Skin of body (tissue), 1 donor: ENCODE measurements at regions not wholly inside any gene's neighbourhood (a gene's known extent, or its start where the extent isn't known, plus 50 kb on each side); places are given as distances from the start of the nearest gene placed in this dataset.
A peak's percentile ranks its signal among the peaks of the same experiment; 100 is the strongest.

Source experiments
- DNase-seq: peaks from one replicate; lab custom pipeline; 2025; lab: John Stamatoyannopoulos, UW

DNA sequence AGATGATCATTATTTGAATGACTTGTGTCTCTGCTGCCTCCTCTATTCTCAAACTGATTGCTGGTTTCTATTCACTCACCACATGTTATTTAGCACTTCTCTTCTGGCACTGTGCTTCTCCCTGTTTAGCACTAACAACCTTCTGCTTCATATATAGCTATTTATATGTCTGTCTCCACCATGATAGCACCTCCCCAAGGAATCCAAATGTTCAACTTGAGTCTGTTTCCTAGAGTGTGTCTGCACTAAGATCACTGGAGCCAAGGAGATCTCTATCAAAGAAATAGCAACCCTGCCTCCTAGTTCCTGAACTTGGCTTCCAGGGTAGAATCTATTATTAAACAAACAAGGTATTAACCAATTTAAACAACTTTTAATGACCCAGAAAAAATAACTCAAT lies 104.5 kb downstream of the CYP26A1 start:
- DNase-seq = peak; percentile 45

DNA sequence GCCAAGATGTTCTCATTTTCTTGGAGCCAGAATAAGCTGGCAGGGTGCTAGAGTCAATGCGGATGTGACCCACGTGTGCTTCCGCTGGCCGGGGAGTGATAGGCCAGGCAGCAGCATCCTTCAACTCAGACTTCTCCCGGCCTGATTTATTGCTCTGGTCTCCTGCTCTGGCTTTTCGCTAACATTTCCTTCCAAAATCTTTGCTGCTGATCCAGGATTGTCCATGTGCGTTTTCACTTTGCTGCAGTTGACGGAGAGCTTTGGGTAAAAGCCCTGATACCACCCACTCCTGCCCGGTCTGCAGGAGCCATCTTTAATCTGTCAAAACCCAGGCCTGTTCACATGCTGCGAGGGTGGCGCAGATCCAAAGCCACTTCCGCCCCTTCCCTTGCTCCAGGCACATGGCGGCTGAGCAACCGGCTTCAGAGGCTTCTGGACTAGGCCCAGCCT lies 106.8 kb downstream of the CYP26A1 start:
- DNase-seq = peak; percentile 61

DNA sequence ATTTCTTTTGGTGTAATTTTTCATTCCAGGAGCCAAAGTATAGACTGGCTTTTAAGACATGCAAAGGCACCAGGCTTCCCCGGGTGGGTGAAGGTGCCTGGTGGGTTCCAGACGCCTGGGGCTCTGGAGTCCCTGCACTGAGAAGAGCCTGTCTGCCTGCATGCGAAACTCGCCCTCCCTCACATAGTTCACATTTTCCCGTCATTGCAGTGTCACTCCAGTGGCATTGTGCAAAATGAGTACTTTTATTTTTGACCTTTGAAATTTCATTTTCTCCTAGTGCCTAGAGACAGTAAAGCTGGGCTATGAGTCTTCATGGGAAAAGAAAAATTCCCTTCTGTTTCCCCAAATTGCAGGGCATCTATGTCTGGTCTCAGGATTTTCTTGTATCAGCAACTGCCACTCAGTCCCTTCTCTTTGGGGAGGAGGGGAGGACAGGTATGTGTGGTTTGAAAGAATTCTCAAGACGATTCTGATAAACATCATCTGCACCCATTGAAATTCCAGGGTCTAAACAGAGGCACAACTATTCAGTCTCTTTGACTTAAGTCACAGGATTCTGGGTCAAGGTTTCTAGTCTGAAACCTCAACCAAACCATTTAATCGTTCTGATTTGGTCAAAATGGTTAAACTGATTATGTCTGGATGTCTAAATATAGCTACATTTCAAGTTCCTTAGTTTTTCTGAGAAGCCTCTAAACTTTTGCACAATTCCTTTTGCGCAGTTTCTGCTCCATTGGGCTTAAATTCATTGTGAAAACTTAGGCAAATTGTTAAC lies 107.8 kb downstream of the CYP26A1 start:
- no peak for DNase-seq

DNA sequence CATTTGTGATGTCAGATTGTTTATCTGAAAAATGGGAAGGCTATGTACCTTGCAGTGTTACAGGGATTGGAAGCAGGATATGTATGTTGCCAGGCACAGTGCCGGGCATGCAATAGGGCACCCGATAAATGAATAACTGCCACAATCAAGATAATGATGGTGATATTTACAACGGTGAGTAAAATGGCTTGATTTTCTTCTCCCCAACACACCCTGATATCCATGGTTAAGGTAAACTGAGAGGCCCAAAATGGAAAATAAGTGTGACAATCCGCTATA lies 108.3 kb downstream of the CYP26A1 start:
- DNase-seq = no peak

DNA sequence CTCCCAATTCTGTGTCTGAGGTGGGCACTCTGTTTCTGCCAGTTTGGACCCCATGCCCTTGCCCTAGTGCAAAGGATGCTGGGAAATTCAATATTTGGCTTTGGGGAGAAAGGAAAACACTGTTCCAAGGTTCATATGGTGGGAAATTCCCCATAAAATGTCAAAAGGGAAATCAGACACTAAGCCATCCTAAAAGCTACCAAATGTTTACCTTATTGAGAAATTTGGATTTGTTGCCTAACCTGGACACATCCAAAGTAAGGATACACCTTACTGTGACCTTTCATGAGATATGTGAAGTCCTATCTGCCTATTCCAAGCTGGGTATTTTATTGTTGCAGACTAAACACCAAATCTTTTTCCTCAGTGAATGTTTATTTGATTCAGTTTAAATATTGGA lies 109.1 kb downstream of the CYP26A1 start:
- DNase-seq = no peak

DNA sequence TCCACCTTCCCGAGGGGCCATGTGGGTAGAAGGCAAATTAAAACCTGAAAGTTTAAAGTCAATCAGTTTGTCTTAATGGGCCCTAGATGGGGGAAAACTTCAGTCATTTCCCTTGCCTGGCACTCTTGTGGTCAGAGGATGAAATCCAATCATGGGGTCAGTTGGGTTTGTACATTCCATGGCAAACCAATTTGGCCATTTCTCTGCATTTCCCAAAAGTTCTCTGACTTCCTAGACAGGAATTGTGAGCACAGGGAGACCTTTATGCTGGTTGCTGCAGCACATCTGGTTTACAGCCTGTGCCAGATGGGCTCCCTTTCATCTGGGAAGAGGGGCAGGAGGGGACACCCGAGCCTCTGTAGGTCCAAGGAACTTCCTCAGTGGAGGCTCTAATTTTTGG lies 113.0 kb downstream of the CYP26A1 start:
- no peak for DNase-seq

DNA sequence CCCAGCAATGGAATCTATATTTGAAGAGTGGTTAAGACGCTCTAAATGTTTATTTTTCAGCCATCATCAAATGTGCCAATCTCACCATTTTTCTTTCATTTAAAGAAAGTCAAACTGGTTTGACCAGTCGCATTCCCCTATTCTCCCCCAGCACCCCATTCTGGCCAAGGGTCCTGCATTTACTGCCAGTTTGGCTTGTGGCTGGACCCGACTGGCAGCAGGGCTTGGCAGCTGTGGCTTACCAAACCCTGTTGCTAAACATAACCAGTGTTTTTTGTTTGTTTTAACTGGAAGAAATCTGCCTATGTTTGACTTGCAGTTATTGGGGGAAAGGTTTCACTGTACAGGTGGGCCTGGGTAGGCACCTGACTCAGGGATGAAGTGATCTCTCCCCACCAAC lies 116.3 kb downstream of the CYP26A1 start:
- DNase-seq = no peak

DNA sequence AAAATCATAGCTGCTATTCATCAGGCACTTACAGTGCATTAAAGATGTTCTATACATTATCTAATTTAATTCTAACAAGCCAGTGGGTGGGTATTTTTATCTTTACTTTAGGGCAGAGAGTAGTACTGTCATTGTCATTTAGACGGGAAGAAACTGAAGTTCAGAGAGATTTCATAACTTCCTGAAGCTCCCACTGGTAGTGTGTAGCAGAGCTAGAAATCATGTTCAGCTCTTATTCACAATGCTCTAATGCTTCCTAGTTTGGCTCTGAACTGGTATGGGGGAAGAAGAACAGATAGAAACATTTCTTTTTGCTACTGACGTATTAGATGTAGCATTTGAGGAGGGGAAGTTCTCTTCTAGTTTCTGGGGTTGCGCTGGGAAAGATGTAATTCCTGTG lies 116.7 kb downstream of the CYP26A1 start:
- no peak for DNase-seq

DNA sequence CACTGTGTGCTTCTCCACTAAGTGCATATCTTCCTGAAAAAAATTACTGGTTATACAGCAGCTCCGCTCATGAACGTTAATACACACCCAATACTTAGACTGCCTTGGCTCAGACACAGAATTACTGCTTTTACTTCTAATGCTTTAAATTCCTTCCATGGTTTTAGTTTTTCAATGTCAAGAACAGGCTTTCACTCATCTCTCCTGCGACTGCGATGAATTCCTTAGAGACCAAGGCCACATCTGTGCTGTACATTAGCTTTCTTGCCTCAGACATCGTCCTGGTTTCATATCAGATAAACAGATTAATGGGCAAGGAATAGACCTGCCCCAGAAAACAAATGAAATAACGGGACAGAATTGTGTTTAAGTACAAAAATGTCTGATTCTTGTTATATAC lies 120.2 kb downstream of the CYP26A1 start:
- DNase-seq = no peak

DNA sequence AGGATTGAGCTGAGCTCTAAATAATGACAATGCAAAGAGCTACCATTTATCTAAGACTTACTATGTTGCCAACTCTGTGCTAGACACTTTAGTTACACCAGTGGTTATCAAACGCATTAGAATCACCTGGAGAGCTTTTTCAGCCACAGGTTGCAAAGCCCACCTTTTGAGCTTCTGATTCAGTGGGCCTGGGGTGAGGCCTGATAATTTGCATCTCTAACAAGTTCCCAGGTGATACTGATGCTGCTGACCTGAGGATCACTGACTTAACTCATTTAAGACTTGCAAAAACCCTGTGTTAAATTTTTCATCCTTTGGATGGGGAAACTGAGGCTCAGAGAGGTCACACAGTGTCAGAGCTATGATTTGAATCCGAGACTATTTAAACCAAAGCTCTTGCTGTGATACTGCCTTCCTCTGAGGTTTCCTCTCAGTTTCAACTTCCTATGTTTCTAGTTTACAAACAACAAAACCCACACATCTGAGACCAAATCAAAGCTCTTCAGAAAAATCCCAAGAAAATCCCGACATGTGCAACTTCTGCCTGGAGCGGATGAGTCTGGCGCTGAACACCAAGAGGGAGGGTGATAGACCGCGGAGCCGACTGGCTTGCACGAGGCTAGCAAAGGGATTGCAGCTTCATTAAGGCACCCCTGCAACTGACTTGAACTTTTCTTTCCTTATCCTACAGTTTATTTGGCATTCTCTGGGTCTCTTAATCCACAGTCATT lies 124.9 kb downstream of the CYP26A1 start:
- DNase-seq = peak; percentile 63

DNA sequence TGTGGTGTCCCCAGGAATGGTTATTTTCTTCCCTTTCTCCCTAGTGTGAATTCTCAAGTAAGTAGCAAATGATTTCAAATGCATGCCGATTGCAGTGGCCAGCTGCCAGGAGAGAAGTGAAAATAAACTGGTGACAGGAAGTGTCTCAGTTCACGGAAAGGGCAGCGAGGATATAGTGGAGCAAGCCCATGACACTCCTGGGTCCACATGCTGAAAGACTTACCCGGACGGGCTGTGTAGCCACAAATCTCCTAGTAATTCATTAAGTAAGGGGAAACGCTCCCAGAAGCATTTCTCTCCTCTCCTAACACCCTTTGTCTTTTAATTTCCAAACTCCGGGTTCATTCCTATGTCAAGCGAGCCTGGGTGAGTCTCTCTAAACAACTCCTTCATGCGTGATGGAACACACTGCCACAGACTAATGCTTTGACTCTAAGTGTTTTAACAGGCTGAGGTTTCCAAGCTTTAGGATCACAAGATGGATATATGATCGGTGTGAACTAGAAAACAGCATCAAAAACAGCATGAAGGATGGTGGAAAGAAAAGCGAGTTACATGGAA lies 125.6 kb downstream of the CYP26A1 start:
- DNase-seq = peak; percentile 39

DNA sequence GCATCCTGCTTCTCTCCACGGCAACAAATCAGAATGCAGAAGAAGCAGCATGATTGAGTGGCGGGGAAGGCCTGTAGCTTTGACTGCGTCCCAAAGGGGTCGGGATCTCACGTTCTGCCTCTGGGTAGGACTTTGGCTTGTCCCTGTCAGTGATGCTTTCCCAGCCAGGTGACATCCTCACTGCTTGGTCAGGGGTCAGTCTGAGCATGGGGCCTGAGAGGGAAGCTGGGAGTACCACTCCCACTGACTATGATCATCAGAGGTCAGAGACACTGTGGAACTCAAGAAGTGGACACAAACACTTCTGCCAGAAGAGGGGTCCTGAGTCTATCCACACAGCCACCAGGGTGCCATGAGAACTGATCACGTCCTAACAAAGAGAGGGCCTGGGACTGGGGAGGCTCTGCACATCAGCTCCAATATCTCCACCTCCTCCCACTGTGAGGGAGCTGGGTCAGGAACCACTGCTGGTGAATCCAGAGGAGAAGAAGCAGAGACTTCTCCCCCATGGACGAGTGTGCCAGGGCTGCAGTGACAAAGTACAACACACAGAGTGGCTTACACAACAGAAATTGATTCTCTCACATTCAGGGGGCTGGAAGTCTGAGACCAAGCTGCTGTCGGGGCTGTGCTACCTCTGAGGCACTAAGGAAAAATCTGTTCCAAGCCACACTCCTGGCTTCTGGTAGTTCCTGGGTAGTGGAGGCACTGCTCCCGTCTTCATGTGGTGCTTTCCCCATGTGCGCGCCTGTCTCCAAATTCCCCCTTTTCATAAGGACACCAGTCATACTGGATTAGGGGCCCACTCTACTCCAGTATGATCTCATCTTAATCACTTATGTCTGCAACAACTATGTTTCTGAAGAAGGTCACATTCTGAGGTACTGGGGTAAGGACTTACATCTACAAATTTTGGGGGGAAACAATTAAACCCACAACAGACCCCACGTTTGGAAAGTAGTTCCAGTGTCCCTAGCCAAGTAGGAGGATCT lies 131.1 kb downstream of the CYP26A1 start:
- DNase-seq = no peak

DNA sequence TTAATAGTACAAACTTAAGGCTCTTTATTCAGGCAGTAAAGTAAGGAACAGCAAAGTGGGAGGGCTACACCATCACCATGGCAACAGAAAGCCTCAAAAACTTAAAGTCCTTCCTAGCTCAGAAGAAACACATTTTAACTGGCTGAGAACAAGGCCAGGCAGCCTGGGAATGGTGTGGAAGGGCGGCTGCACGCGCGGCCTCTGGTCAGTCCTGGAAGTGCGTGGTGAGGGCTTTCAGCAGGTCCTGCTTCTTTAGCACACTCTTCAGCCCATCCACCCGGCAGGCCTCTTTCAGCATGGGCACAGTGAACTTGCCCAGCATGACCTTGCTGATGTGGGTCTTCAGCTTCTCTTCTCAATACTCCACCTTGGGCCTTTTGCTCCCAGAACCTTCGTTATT lies 133.0 kb downstream of the CYP26A1 start:
- no peak for DNase-seq

DNA sequence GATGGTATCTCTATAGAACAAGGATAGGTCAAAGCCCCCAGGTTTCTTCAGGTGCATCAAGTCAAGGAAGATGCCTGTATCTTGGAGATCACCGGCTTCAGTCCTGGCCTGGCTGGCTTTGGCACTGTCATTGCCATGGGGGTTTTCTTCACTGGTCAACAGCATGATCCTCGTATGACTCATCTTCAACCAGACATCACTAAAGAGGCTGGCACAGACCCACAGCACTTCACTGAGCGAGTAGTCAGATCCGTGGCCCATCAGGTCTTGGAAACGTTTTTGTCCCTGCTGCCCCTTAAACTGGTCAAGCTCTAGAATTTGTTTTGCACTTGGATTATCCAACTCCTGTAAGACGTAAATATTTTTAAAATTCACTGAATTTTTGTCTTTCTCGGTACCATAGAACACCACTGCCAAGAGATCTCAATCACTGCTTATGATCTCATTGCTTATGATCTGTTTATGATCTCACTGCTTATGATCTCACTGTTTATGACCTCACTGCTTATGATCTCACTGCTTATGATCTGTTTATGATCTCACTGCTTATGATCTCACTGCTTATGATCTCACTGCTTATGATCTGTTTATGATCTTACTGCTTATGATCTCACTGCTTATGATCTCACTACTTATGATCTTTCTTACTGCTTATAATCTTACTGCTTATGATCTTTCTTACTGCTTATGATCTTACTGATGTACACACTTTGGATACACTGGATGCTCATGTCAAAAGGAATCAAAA lies 135.2 kb downstream of the CYP26A1 start:
- no peak for DNase-seq

DNA sequence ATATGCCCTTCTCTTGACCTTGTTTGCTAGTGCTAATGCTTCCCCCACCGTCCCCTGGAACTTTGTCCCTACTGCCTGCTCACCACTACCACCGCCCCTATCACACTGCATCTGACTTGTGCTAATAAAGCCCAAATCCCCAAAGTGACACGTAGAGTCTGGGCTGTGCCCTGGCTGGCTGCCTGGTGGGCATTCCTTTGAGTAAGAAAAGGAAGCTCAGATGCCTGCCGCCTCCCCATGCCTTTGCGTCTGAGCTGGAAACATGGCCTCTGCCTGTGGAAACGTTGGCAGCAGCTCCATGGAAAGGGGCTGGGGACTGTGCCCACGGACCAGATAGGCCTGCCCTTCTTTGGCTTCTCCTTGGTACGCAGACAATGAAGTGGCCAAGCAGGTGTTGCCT lies 138.3 kb downstream of the CYP26A1 start:
- no peak for DNase-seq

DNA sequence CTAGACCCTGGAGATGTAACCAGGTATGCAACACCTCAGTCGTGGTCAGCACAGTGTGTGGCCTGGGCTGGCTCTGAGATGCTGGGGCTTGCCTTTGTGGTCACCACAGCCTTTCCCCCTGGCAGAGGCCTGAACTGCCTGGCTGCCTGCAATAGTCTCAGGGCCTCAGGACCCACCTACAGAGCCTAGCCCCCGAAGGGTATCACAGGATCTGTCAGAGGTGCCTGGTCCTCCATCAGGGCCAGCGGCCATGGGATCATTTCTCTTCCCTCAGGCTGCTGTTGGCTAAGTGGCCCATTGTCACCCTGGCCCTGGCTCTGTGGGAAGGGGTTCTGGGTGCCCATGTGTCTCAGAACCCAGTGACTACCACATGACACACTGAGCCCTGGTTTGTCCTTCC lies 141.6 kb downstream of the CYP26A1 start:
- DNase-seq = no peak

DNA sequence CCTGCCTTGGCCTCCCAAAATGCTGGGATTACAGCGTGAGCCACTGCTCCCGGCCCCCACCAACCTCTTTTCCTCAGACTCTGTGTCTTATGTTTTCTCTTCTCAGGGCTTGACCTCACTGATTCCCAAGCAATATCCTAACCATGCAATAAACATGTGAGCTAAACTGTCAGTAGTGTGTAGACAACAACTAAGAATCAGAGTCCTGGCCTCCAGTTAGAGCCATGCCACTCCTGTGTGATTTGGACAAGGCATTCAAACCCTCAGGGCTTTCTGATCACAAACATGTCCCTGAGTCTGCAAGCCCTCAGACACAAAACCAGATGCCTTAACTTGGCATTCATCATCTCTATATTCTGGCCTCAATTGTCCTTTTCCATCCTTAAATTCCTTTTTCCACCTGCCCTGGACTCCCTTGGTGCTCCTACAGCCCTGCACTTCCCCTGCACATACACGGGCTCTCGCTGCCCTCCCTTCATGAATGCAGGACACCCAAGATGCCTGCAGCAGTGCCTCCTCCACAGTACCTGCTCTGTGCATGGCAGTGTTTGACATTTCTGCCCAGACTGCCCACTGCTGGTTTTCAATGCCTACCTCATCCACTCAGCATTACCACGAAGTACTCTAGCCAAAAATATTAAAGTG lies 142.8 kb downstream of the CYP26A1 start:
- no peak for DNase-seq

DNA sequence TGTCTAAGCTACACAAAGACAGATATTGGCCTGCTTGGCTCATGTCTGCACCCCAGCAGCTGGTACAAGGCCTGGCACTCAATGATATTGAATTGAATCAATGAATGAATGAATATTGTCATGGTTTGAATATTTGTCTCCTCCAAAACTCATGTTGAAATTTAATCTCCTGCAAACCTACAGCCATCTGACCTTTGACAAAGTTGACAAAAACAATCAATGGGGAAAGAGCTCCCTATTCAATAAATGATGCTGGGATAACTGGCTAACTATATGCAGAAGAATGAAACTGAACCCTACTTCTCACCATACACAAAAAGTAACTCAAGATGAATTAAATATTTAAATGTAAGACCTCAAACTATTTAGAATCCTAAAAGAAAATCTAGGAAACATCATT lies 144.7 kb downstream of the CYP26A1 start:
- no peak for DNase-seq

DNA sequence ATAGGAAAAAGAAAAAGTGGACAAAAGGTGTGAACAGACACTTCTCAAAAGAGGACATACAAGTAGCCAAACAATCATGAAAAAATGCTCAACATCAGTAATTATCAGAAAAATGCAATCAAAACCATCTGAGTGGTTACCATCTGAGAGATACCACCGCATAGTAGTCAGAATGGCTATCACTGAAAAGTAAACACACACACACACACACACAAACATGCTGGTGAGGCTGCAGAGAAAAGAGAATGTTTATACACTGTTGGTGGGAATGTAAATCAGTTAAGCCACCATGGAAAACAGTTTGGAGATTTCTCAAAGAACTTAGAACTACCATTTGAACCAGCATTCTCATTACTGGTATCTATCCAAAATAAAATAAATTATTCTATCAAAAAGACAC lies 145.7 kb downstream of the CYP26A1 start:
- DNase-seq = no peak
